GM18907 (cell line): ENCODE measurements at regions not wholly inside any gene's neighbourhood (a gene's known extent, or its start where the extent isn't known, plus 50 kb on each side); places are given as distances from the start of the nearest gene placed in this dataset.

Experiments used
- ATAC-seq: cut with Tn5 transposase; IDR thresholded peaks from one replicate; pipeline ENCODE4 v1.9.1; 2021; ENCODE audit warnings: mild to moderate bottlenecking, moderate library complexity; ENCODE audit not compliant: unreplicated experiment

DNA sequence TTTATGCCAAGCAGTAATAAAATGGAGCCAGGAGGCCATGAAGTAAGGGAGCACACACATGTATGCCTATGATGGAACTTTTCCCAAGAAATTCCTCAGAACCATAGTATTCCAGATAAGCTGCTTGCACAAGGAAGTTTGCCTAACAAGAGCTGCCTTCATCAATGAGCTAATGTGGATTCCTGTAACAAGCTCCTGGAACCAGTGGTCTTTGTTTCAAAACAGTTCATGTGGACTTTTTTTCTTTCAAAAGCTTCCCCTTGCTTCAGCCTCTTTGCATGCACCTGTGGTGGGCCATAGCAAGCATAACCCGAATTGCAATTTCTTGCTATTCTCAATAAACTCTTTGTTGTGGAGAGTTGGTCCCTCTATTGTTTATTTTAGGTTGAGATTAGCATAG, 359.6 kb downstream of the UTRN start:
- no peak for ATAC-seq

DNA sequence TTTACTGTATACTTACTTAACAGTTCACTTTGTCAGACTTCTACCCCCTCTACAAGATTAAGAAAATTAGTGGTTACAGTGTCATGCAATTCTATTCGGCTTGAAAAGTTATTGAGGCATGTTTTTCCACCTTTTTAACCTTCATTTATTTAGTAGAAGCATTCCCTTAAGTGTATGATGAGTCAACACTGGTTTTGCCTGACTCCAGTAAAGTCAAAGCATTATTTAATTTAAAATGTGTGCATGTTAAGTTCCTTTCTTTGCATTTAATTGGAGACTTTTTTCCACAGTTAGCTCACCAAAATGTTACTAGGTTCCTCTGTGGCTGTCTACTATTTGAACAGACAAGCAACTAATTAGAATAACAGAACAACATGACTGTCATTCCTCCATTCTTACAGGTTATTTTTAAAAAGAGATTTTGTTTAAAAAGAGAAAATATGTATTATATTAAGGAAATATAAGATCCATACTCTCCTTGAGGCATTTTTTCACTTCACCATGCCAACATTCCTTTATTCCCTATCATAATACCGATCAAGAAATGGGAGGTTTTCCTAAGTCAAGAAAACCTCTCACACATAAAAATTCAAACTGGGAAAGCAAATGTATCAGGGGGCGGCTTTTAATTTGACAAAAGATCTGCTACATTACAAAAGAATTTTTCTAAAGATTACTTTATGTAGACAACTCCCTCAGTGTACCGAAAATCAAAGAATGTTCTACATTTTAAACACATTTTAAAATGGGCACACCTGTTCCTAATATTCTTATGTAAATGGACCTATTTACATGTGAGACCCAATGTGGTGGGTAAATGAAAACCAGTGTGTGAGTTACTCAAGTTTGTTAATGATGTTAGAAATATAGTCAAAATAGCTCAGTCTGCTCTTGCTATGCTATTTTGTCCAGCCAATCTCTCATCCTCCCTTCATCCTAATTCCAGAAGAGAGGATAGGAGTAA, 361.2 kb downstream of the UTRN start:
- no peak for ATAC-seq

DNA sequence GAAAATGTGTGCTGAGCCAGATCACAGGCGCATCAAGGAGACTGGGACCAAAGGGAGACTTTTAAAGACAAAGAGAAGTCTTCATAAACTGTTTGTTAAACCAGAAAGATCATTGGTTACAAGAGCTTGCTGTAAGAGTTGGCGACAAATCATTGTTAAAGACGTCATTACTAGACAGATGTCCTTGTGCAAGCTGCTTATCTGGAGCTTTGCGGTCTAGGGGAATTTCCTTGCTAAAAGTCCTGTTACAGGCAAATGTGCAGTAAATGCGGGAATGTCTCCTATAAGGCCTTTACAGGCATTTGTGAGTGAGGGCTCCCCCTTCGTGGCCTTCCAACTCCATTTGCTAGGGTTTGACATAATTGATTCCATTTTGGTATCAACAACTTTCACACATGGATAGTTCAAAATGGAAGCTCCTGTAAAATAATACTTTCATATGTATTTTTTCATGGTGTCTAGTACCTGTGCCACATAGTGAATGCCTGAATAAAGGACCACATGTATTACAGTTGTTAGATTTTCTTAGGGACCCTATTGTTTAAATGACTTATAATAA, 362.4 kb downstream of the UTRN start:
- ATAC-seq, result no peak

- ATAC-seq, result no peak
Measured at GRCh38 chr6:144647971-144648651, 363.0 kb downstream of the UTRN start.

DNA sequence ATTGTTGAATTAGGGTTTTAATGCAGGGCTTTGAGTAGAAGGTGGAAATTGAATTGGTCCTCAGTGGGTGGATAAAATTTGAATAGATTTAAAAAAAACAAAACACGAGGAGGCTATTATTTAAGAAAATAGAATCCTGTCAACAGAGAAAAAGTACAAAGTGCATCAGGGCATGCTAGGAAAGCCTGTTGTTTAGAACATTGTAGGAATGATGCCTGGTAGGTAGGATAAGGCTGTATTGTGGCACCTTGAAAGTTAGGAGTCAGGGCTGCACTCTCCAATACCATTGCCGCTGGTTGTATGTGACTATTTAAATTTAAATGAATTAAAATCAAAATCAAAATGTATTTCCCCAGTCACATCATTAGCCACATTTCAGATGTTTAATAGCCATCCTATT, 363.9 kb downstream of the UTRN start:
- ATAC-seq, result no peak

DNA sequence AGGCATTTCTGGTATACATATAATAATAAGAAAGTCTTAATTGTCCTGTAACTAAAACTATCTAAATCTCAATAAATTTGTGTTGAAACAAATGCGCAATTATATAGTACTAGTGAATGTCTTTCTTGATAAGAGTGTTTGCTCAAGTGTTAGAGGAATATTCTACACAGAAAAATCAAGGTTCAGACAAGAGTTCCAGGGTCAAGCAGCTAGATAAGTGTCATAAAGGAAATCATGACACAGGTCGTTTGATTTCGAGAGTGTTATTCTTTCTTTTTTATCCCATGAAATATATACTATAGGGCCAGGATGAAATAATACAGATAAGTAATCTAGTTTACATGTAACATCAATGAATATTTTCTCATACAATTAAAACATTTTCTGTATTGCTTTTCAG, 366.1 kb downstream of the UTRN start:
- no peak for ATAC-seq

DNA sequence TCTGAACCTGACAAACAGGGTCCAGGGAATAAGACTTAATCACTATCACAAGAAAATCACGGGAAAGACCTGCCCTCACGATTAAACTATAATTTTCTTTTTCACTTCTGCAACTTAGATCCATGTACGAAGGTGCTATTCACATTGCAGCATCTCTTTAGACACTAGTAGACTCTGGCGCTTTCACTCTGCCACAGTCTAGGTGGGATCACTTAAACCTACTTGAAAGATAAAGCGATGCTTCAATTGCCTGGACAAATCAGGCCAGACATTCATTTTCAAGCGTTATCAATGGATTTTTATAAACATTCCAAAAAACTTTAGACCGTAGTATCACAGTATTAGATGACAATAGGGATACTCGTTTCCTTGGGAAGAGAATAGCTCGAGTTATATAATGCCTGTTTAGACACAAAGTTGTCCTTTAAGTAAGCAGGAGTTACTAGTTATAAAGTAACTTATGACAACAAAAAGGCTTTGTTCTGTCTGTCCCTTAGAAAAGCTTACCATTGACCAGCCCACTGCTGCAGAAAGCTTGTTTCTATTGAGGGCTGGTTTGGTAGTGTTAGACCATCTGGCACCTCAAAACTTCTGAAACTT, 367.3 kb downstream of the UTRN start:
- ATAC-seq, result no peak

DNA sequence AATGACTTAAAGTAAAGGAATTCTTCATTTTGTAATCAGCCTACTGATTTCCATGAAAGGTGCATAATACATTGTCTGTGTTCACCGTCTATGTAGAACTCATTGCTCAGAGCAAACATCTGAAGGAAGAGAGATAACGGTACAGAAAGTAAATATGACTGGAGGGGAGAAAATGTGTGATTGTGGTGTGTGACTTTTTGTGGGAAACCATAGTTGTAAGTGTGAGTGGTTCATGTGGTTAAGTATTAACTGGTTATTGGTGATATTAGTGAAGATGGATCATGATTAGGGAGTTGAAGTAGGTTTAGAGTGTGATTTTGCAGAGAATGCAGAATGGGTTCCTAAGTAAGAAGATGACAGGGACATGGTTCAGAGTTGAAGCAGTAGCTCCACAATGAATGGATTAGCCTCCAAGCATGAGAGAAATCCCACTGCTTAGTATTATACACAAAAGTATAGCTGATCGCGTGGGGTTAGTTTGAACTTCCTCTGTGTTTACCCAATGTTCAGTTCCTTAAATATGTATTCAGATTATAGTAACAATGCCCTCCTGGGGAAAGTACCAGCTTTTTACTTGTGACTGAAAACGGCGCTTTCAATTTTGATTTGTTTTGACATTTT, 368.9 kb downstream of the UTRN start:
- peak; percentile 95 for ATAC-seq

DNA sequence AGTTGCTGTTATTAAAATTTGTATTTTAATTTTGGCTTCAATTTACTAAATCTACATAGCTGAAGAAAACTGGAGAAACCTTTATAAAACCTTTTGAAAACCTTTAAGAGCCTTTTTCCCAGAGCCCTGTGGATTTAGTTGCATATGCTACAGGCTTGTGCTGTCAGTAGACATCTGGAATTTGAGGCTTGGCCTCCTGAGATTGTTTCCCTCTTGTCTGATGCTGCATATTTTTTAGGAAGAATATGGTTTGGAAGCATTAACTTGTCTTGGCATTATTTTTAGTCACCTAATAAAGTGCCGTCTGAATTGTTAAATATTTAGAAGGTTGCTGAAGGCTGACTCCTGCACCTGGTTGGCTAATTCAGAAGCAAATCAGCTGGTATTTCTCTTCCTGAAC, 369.4 kb downstream of the UTRN start:
- ATAC-seq, result peak; percentile 4

- no peak for ATAC-seq
Measured at GRCh38 chr6:144655376-144655775, 370.2 kb downstream of the UTRN start.

GRCh38 chr6:144657691-144658090, 372.6 kb downstream of the UTRN start:
- no peak for ATAC-seq

DNA sequence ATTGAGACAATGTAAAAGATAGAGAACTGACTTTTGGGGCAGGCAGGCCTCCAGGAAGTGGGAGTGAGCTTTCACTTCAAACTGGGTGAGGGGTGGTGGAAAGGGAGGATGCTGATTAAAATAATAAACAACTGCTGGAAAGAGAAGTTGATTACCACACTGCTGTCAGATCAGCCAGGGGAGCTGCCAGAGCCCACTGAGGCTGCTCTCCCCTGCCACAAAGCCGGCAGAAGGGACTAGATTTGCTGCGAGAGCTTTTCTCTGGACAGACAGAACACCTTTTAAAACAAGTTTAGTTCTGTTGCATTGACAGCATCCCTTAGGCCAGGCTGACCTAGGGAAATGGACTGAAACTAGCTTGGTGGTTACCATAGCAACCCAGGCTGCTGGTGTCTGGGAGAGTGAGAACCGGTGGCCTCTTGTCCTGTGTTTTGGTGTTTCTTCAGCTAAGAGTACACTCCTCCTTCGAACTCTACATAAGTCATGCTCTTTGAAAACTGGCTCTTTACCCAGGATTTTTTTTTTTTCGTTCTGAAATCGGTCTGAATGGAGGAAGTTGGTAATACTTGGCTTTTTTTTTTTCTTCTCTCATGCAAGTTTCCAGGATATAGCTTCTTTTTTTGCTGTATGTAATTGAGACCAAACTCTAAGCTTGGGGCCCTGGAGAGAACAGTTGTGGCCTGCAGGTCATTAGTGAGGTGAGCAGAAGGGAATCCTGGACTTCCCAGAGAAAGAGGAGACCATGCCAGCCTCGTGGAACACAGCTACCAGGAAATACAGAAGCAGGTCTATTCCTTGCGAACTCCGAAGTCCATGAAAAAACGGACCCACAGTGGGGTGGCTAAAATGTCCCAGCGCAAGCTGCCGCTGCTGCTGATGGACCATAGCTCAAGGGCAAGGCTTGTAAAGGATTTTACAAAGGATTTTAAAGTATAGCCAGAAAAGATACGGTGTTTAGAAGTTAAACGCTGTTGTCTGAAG, 374.4 kb downstream of the UTRN start:
- ATAC-seq, result peak; percentile 81

GRCh38 chr6:144660561-144661115, 375.5 kb downstream of the UTRN start:
- ATAC-seq, result no peak

GRCh38 chr6:144661116-144661806, 376.1 kb downstream of the UTRN start:
- no peak for ATAC-seq

DNA sequence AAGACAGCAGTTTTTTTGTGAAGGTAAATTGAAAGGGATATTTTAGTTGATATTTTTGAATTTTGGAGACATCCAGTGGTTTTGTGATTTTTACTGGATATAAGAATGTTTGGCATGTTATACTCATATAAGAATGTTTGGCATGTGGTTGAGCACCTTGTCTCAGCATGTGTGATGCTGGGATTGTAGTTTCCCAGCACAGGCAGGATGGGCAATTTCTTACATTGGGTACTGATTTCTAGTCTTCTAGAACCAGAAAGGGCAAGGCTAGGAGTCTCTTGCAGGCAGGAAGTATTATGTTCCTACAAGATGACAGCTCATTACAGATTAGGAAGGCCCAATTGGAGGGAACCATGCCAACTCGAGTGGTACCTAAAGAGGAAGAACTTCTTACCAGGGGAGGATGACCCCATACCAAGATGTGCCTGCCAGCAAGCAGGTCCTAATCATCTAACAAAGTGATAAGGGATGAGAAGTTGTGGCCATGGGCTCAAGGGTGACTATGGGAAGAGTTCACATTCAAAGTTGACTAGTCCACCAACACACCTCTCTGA, 377.8 kb downstream of the UTRN start:
- no peak for ATAC-seq

GRCh38 chr6:144664281-144664680, 379.1 kb downstream of the UTRN start:
- ATAC-seq, result no peak

DNA sequence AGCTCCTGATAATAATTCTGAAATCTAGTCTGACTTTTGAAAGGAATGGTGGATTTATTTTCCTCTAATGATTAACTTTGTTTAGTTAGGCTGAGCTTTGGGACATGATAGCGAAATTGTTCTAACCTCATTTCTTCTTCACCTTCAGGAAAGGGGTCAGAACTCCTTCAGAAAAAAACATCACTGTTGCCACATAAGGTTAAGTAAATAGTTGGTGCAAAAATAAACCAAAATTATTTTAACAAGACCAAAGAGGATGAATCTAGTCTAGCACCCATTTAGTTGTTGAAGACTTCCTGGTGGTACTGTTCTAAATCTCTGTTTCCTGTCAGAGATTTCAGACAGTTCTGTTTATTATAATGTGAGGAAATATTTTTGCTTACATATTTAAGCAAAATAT, 379.8 kb downstream of the UTRN start:
- ATAC-seq, result no peak

GRCh38 chr6:144665932-144666450, 380.9 kb downstream of the UTRN start:
- ATAC-seq, result no peak
